ENCODE measurements at regions not wholly inside any gene's neighbourhood (a gene's known extent, or its start where the extent isn't known, plus 50 kb on each side); places are given as distances from the start of the nearest gene placed in this dataset.

DNA sequence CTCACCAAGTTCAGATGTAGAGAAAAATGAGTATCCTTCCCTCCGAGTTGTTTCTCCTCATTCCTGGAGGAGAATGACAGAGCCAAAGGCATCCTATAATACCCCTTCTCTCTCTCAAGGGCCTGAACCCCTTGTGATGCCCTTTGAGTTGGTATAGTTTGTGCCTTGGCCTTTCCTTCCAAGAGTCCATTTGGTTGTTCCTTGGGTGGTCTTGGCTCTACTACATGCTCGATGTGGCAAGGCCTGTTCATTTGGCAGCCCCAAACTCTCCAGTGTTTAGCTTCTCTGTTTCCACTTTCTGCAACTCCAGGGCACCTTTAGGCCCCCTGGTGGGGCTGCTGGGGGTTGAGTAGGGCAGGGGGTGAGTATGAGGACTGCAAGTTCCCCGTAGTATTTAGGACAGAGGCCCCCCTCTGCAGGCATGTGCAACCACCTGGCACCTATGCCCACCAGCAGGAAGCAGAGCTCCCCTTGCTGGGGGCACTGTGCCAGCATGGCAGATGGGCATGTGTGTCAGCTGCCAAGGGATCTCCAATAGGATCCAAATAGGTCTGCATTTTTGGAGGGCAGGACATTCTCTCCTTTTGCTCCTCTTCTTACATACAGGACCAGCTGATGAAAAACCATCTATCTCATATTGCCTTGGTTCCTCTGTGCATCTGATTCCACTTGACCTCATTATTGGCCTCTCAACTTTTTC is 217.2 kb upstream of the CADM1 start:
- DNase-seq (ENCODE audit: low read depth): no peak

DNA sequence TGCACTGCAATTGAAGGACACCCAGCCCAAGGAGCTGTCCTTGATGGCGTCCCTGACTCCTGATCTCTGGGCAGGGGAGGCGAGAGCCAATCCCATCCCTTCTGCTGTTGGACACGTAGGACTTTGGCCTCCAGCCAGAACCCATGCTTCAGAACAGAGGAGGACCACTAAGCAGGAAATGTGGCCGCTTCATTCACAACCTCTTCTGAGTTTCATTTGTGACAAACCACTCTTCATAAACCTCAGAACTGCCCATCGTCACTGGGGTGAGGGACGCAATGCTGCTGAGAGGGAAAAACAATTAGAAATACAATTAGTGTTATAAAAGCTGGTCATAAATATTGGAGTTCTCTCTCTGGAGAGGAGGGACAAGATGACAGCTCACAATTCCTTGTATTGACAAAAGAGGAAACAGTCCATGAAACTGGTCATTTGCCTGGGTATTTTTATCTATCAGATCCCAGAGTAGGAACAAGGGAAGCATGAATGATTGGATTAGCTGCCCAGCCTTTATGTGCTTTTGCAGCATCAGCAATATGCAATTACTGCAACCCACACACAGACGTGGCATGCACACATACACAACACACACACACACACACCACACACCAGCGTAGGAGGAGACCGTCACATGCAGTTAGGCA is 216.5 kb upstream of the CADM1 start:
- no peak for DNase-seq (ENCODE audit: low read depth)

DNA sequence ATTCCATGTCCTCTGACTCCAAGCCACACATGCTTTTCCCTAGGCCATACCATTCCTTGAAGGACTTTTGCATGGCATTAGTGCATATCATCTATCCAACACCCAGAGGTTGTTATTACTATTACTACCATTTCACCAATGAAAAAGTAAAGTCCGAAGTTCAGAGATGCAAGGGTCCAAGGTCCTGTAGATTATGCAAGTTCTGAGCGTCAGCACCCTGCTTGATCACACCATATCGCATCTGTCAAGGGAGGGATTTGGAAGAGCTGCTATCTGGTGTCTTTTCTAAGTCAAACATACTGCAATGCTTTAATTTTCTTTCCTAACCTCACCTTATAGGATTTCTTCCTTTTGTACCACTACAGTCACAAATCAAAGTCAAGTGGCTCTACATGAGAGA is 214.7 kb upstream of the CADM1 start:
- no peak for DNase-seq (ENCODE audit: low read depth)

DNA sequence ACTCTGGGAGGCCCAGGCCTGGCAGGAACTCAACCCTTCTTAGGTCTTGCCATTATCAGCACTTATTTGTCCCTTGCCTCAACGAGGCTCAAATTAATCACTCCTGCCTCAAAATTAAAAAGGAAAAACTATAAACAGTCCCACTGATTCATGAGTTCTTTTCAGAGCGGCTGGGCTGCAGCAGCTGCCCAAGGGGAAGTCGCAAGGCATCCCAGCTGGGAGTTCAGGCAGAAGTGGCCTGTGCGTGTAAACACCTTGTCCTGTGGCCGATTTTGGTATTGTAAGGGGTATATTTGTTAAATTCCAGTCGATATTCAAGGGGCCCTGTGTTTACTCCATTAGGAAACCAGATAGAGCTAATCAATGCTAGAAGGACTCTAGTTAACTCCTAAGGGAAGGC is 213.9 kb upstream of the CADM1 start:
- no peak for DNase-seq (ENCODE audit: low read depth)

GRCh38 chr11:115716601-115717529 is 212.7 kb upstream of the CADM1 start:
- no peak for DNase-seq (ENCODE audit: low read depth)

GRCh38 chr11:115716080-115716479 is 211.9 kb upstream of the CADM1 start:
- no peak for DNase-seq (ENCODE audit: low read depth)

GRCh38 chr11:115715251-115715770 is 211.1 kb upstream of the CADM1 start:
- DNase-seq (ENCODE audit: low read depth): no peak

DNA sequence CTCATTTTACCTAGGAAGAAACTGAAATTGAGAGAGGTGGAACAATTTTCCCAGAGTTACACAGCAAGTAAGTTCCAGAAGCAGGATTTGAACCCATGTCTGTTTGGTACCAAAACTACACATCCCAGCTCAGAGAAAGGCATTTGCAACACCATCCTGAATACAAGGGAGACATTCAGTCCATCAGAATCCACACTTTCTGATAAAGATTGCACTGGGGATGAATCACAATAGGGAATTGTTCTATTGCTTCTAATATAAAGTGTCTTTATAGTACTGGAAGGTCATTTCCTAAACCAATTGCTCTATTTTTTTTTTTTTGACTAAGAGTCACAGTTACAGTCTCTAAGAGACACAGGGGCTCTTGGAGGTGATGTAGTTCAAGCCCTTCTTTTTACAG is 208.1 kb upstream of the CADM1 start:
- no peak for DNase-seq (ENCODE audit: low read depth)

DNA sequence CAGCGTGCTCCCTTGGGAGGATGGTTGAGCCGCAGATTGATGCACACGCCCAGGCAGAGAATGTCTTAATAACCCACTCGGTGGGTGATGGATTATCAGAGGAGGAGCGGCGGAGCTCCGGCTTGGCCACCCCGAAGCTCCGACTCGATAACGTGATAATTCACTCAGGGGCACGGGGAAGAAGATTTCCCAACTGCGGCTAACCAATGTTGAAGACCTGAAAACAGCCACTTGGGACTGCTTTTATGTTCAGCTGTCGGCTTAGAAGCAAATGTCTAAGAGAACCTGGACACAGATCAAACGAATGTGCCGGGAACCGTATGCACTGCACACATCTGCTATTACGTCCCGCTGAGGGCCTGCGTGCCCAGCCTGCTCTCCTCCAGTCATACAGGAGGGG is 206.8 kb upstream of the CADM1 start:
- no peak for DNase-seq (ENCODE audit: low read depth)

DNA sequence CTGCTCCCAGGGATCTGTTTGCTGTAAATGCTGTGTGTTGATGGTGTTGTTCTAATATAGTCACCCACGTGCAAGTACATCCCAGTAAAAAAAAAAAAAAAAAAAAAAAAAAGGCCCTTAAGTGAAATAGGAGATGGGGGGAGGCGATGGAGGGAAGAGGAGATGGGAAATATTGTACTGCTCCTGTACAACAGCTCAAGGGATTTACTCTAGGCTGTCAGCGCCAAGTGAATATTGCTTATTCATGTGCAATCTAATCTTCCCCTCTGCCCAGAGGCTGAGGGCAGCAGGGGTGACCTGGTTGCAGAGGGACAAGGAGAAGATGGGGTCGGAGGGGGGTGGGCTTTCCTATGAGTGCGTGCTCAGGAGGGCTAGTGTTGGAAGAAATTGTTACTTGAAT is 206.2 kb upstream of the CADM1 start:
- no peak for DNase-seq (ENCODE audit: low read depth)

DNA sequence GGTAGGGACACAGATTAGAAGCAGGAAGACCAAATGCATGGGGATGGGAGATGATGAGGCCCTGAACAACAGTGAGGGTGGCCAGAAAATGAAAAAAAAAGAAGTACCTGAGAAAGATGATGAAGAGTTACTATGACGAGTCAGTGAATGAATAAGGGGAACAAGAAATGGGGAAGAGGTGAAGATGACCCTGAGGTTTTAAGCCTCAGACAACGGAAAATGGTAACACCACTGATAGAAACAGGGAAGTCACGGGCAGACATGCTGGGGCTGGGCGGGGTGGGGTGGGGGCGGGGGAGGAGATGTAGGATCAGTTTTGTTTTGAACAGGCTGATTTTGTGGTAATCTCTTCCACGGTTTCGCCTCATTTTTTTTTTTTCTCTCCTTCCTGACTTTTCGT is 205.1 kb upstream of the CADM1 start:
- no peak for DNase-seq (ENCODE audit: low read depth)

GRCh38 chr11:115707180-115707905 is 203.1 kb upstream of the CADM1 start:
- no peak for DNase-seq (ENCODE audit: low read depth)

DNA sequence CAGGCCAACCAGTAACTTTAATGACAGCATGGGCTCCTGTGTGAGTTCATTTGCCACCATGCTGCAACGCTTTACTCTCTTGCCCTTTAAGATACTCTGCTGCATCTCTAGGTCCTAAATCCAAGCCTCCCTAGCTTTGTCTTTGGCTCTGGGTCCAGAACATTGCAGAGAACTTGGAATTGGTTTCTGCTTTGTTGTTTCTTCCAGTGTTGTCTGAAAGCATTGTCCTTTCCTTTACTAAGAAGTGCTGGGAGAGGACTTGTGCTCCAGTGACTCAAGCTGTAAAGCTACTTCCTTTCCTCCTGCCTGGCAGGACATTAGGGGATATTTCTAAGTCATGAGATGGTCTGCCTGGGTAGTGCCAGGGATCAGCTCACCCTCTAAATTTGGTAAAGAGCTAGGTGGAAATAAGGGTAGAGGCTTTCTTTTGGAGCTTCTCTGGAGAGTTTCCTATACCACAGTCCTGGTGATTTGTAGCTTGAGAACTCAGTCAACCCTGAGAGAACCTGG is 202.5 kb upstream of the CADM1 start:
- no peak for DNase-seq (ENCODE audit: low read depth)

- no peak for DNase-seq (ENCODE audit: low read depth)
Measured at GRCh38 chr11:115705200-115705599, 201.0 kb upstream of the CADM1 start.

DNA sequence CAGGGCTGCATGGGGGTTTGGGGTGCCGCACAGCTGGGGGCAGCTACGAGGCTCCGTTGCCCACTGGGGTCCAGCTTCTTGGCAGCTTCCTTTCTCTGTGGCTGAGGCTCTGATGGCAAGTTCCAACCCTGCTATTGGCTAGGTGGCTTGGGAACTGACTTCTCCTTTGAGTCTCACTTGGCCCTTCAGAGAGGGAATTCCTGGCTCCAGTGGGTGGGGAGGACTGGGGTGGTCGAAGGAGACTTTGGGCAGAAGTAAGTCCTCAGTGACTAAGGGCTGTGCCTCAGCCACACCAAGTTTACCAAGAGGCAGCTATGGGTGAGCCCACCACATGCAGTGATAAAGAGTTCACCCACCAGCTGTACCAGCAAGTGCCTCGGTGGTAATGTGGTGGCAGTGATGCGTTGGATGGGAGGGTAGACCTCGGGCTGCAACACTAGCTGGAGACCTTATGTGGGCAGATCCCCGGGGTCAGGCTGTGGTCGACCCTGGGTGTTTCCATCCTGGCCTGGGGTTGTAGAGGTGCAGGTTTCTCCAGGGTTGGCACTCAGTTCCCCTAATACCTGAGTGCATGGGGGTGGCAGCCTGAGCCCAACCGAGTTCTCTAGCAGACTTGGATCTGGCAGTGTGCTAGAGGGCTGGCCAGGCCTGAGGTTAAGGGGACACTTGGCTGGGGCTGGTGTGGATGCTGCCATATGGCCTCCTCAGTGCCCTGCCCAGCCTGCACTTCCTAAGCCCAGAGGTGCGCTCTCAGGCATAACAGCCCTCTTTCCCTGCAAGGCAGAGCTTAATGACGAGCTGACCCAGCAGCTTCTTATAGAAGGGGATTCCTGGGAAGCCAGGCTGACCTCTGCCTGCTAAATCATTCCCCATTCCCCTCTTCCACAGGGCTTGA is 197.0 kb upstream of the CADM1 start:
- DNase-seq (ENCODE audit: low read depth): no peak

- DNase-seq (ENCODE audit: low read depth): no peak
Measured at GRCh38 chr11:115700496-115700895, 196.3 kb upstream of the CADM1 start.

DNA sequence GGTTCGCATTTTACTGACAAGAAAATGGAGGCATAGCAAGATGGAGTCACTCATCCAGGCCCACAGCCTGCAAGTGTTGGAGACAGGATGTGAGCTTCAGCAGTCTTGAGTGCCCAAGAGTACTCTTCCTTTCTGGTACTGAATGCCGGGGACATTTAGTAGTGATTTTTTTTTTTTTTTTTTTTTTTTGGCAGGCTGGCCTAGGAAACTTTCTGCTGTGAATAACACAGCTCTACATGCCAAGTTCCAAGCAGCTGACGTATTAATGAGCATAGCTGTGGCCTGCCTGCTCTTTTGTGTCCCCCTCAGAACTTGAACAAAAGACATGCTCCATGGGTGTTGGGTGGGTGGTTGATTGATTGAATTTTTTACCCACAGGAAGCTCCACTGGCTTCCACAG is 195.5 kb upstream of the CADM1 start:
- DNase-seq (ENCODE audit: low read depth): no peak

- no peak for DNase-seq (ENCODE audit: low read depth)
Measured at GRCh38 chr11:115699326-115699725, 195.1 kb upstream of the CADM1 start.

- no peak for DNase-seq (ENCODE audit: low read depth)
Measured at GRCh38 chr11:115698243-115698642, 194.0 kb upstream of the CADM1 start.

GRCh38 chr11:115696563-115696962 is 192.3 kb upstream of the CADM1 start:
- DNase-seq (ENCODE audit: low read depth): no peak
